ENCODE measurements at regions not wholly inside any gene's neighbourhood (a gene's known extent, or its start where the extent isn't known, plus 50 kb on each side); places are given as distances from the start of the nearest gene placed in this dataset.

DNA sequence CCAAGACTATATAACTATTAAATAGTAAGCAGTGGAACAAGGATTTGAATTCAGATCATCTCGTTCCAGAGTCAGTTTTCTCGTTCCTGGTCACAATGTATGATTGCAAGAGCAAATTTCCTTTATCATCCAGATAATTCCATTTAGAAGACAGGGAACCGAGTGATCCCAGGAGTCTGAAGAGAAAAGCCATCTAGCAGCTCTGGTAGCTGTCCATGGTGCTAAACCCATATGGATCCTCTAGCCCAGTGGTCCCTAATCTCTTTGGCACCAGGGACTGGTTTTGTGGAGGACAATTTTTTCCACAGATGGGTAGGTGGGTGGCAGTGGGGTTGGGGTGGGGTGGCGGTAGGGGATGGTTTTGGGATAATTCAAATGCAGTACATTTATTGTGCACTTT is 229.4 kb downstream of the PTPRU start:
- H3K4me3 ChIP-seq (ENCODE audit: control insufficient read depth in 2 of 3, extremely low read depth in 1 of 3, insufficient read depth in 2 of 3, low read depth in 1 of 3, low read length in 3 of 3): no peak overlapping the region
- H3K27me3 ChIP-seq (ENCODE audit: control insufficient read depth, extremely low read depth, insufficient read depth, low read length): peaks cover 6% of the 10 kb centered on the region
- no peak overlapping the region for H3K4me2 ChIP-seq (ENCODE audit: control insufficient read depth, extremely low read depth, insufficient read depth, low read depth, low read length)
- dilution Hi-C loops (cut with MboI; ENCODE audit: extremely low pct_ligation_motif_present, low sequenced_read_pairs): no loop called here
- no peaks in the 10 kb centered on the region for H3K4me1 ChIP-seq (ENCODE audit: control insufficient read depth, extremely low read depth, insufficient read depth, low read length)
- no peaks in the 10 kb centered on the region for H3K9me1 ChIP-seq (ENCODE audit: control insufficient read depth, extremely low read depth, insufficient read depth, low read length)
- no peaks in the 10 kb centered on the region for H3K79me2 ChIP-seq (ENCODE audit: control insufficient read depth, insufficient read depth, low read length)
- H2AFZ ChIP-seq (ENCODE audit: control insufficient read depth, low read length): no peak overlapping the region
- no peaks in the 10 kb centered on the region for H4K20me1 ChIP-seq (ENCODE audit: control insufficient read depth, extremely low read depth, insufficient read depth, low read length)
- H3K27ac ChIP-seq (ENCODE audit: control insufficient read depth, insufficient read depth, low read length): no peak overlapping the region
- DNase-seq (ENCODE audit: low read depth, low spot score) (no peak), FAIRE-seq (no peak)
- TF ChIP-seq, protein P1, sequence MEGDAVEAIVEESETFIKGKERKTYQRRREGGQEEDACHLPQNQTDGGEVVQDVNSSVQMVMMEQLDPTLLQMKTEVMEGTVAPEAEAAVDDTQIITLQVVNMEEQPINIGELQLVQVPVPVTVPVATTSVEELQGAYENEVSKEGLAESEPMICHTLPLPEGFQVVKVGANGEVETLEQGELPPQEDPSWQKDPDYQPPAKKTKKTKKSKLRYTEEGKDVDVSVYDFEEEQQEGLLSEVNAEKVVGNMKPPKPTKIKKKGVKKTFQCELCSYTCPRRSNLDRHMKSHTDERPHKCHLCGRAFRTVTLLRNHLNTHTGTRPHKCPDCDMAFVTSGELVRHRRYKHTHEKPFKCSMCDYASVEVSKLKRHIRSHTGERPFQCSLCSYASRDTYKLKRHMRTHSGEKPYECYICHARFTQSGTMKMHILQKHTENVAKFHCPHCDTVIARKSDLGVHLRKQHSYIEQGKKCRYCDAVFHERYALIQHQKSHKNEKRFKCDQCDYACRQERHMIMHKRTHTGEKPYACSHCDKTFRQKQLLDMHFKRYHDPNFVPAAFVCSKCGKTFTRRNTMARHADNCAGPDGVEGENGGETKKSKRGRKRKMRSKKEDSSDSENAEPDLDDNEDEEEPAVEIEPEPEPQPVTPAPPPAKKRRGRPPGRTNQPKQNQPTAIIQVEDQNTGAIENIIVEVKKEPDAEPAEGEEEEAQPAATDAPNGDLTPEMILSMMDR (optimal IDR thresholded peaks at IDR 0.05 in 1 of 3, IDR thresholded peaks at IDR 0.05 in 1 of 3, conservative IDR thresholded peaks at IDR 0.05 in 1 of 3; ENCODE audit: extremely low read depth in 1 of 3, insufficient read depth in 2 of 3, low read length in 3 of 3): no peak
- TF ChIP-seq EZH2 (IDR thresholded peaks at IDR 0.05; ENCODE audit: low read length): no peak
- H3K36me3 ChIP-seq (ENCODE audit: control insufficient read depth in 2 of 2, extremely low read depth in 1 of 2, insufficient read depth in 2 of 2, low read length in 2 of 2): no peaks in the 10 kb centered on the region
- H3K9me3 ChIP-seq (ENCODE audit: control insufficient read depth, low read depth, low read length): no peaks in the 10 kb centered on the region
- H3K9ac ChIP-seq (ENCODE audit: control insufficient read depth, extremely low read depth, insufficient read depth, low read length): no peak overlapping the region

DNA sequence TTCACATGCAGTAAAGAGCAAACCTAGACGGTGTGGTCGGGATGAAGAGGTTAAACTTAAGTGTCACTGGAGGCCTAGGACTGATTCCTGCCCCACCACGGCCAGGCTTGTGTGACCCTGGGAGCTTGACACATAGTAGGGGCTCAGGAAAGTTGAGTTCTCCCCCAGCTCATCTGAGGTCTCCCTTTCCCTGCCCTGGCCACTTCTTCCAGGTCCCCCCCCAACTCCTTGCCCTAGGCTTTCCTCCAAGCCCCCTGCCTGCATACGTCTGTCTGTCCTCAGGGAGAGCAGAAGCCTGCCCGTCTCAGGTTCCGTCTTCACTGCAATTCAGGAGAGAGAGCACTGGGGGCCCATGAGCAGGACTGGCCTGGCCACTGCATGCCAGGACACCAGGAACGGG is 225.8 kb downstream of the PTPRU start:
- Histone ChIP-seq H3K27me3 (ENCODE audit: control insufficient read depth, extremely low read depth, insufficient read depth, low read length) (peaks cover 15% of the 10 kb centered on the region), H3K4me3 (ENCODE audit: control insufficient read depth in 2 of 3, extremely low read depth in 1 of 3, insufficient read depth in 2 of 3, low read depth in 1 of 3, low read length in 3 of 3) (no peak overlapping the region), H3K79me2 (ENCODE audit: control insufficient read depth, insufficient read depth, low read length) (no peaks in the 10 kb centered on the region), H3K4me1 (ENCODE audit: control insufficient read depth, extremely low read depth, insufficient read depth, low read length) (no peaks in the 10 kb centered on the region), H2AFZ (ENCODE audit: control insufficient read depth, low read length) (no peak overlapping the region), H3K36me3 (ENCODE audit: control insufficient read depth in 2 of 2, extremely low read depth in 1 of 2, insufficient read depth in 2 of 2, low read length in 2 of 2) (no peaks in the 10 kb centered on the region), H3K27ac (ENCODE audit: control insufficient read depth, insufficient read depth, low read length) (no peak overlapping the region), H3K4me2 (ENCODE audit: control insufficient read depth, extremely low read depth, insufficient read depth, low read depth, low read length) (no peak overlapping the region), H3K9me1 (ENCODE audit: control insufficient read depth, extremely low read depth, insufficient read depth, low read length) (no peaks in the 10 kb centered on the region), H3K9ac (ENCODE audit: control insufficient read depth, extremely low read depth, insufficient read depth, low read length) (no peak overlapping the region), H4K20me1 (ENCODE audit: control insufficient read depth, extremely low read depth, insufficient read depth, low read length) (no peaks in the 10 kb centered on the region), H3K9me3 (ENCODE audit: control insufficient read depth, low read depth, low read length) (no peaks in the 10 kb centered on the region)
- dilution Hi-C loops (cut with MboI; ENCODE audit: extremely low pct_ligation_motif_present, low sequenced_read_pairs): no loop called here
- FAIRE-seq (no peak), DNase-seq (ENCODE audit: low read depth, low spot score) (no peak)
- TF ChIP-seq EZH2 (IDR thresholded peaks at IDR 0.05; ENCODE audit: low read length): no peak
- TF ChIP-seq, protein P1 (optimal IDR thresholded peaks at IDR 0.05 in 1 of 3, IDR thresholded peaks at IDR 0.05 in 1 of 3, conservative IDR thresholded peaks at IDR 0.05 in 1 of 3; ENCODE audit: extremely low read depth in 1 of 3, insufficient read depth in 2 of 3, low read length in 3 of 3): no peak

All from keratinocyte (primary cell).